Urinary bladder (tissue), 3 donors: ENCODE measurements at regions not wholly inside any gene's neighbourhood (a gene's known extent, or its start where the extent isn't known, plus 50 kb on each side); places are given as distances from the start of the nearest gene placed in this dataset.

ENCODE experiments used
- DNase-seq: peaks from one replicate; pipeline ENCODE4 v3.0.0-alpha.2; 2015; ENCODE audit errors: extremely low spot score
- H3K27ac ChIP-seq: one replicate; pipeline ENCODE4 v1.5.1; 2013; ENCODE audit warnings: low read depth, mild to moderate bottlenecking, moderate library complexity
- H3K36me3 ChIP-seq: one replicate; pipeline ENCODE4 v1.6.1; 2013; ENCODE audit warnings: mild to moderate bottlenecking, moderate library complexity; ENCODE audit not compliant: insufficient read depth
- H3K4me1 ChIP-seq: one replicate; pipeline ENCODE4 v1.6.1; 2013; ENCODE audit warnings: mild to moderate bottlenecking, moderate library complexity; ENCODE audit not compliant: insufficient read depth
- H3K4me3 ChIP-seq: one replicate; pipeline ENCODE4 v1.5.1; 2013; ENCODE audit warnings: low read depth, low read length
- WGBS: extraction: QIAGEN DNeasy Blood & Tissue Kit; methylation state at CpG from one replicate; pipeline ENCODE4 v1.1.7; 2013; 5-methylcytosine and 5-hydroxymethylcytosine counted together
- donor health status: healthy with polysubstance abuse.
- donor health status: healthy.

GRCh38 chr6:4378319-4378996 lies 243.1 kb upstream of the ECI2 start:
- Histone ChIP-seq H3K4me3 (no peak overlapping the region), H3K27ac (no peak overlapping the region)
- WGBS: 86% methylated on average over 12 of the region's 12 CpGs

GRCh38 chr6:4377603-4378002 lies 242.2 kb upstream of the ECI2 start:
- WGBS: 34% methylated on average over 3 of the region's 3 CpGs
- no peaks in the 10 kb centered on the region for H3K36me3 ChIP-seq
- no peak overlapping the region for H3K27ac ChIP-seq
- no peak for DNase-seq
- H3K4me3 ChIP-seq: no peak overlapping the region
- no peaks in the 10 kb centered on the region for H3K4me1 ChIP-seq

More at GRCh38 chr6:4378319-4378996, 243.1 kb upstream of the ECI2 start:
- Histone ChIP-seq H3K36me3 (no peaks in the 10 kb centered on the region), H3K4me1 (no peaks in the 10 kb centered on the region)
- DNase-seq: no peak

GRCh38 chr6:4374216-4374615 lies 238.8 kb upstream of the ECI2 start:
- Histone ChIP-seq H3K36me3 (no peaks in the 10 kb centered on the region), H3K4me3 (no peak overlapping the region), H3K27ac (no peak overlapping the region), H3K4me1 (no peaks in the 10 kb centered on the region)
- DNase-seq: no peak
- WGBS: 72% methylated on average over 7 of the region's 7 CpGs

- DNase-seq: no peak
- no peaks in the 10 kb centered on the region for H3K36me3 ChIP-seq
- no peak overlapping the region for H3K27ac ChIP-seq
- 96% methylated on average over 2 of the region's 2 CpGs for whole genome bisulfite sequencing
- H3K4me1 ChIP-seq: no peaks in the 10 kb centered on the region
- no peak overlapping the region for H3K4me3 ChIP-seq
Measured at GRCh38 chr6:4372866-4373265, 237.5 kb upstream of the ECI2 start.

GRCh38 chr6:4371207-4371921 lies 236.0 kb upstream of the ECI2 start:
- Histone ChIP-seq H3K27ac (no peak overlapping the region), H3K4me3 (no peak overlapping the region), H3K4me1 (no peaks in the 10 kb centered on the region), H3K36me3 (no peaks in the 10 kb centered on the region)
- DNase-seq: no peak
- WGBS: 50% methylated on average over 10 of the region's 10 CpGs

GRCh38 chr6:4370066-4370465 lies 234.7 kb upstream of the ECI2 start:
- H3K4me1 ChIP-seq: no peaks in the 10 kb centered on the region

GRCh38 chr6:4369616-4370015 lies 234.2 kb upstream of the ECI2 start:
- Histone ChIP-seq H3K4me1 (no peaks in the 10 kb centered on the region), H3K4me3 (no peak overlapping the region), H3K36me3 (no peaks in the 10 kb centered on the region), H3K27ac (no peak overlapping the region)
- 63% methylated on average over 4 of the region's 4 CpGs for WGBS
- no peak for DNase-seq

More at GRCh38 chr6:4370066-4370465, 234.7 kb upstream of the ECI2 start:
- H3K4me3 ChIP-seq: no peak overlapping the region
- 53% methylated on average over 3 of the region's 3 CpGs for WGBS
- H3K27ac ChIP-seq: no peak overlapping the region
- no peak for DNase-seq
- H3K36me3 ChIP-seq: no peaks in the 10 kb centered on the region

- no peaks in the 10 kb centered on the region for H3K36me3 ChIP-seq
- no peaks in the 10 kb centered on the region for H3K4me1 ChIP-seq
- no peak overlapping the region for H3K27ac ChIP-seq
- no peak overlapping the region for H3K4me3 ChIP-seq
- DNase-seq: no peak
Measured at GRCh38 chr6:4368649-4369048, 233.3 kb upstream of the ECI2 start.

GRCh38 chr6:4367643-4368042 lies 232.3 kb upstream of the ECI2 start:
- H3K36me3 ChIP-seq: no peaks in the 10 kb centered on the region
- H3K4me1 ChIP-seq: no peaks in the 10 kb centered on the region
- no peak overlapping the region for H3K27ac ChIP-seq
- WGBS: 71% methylated on average over 1 of the region's 1 CpG
- DNase-seq: no peak
- H3K4me3 ChIP-seq: no peak overlapping the region

- Histone ChIP-seq H3K36me3 (no peaks in the 10 kb centered on the region), H3K27ac (no peak overlapping the region), H3K4me3 (no peak overlapping the region), H3K4me1 (no peaks in the 10 kb centered on the region)
- WGBS: 86% methylated on average over 11 of the region's 11 CpGs
- no peak for DNase-seq
Measured at GRCh38 chr6:4366635-4367395, 231.4 kb upstream of the ECI2 start.

- no peaks in the 10 kb centered on the region for H3K4me1 ChIP-seq
- H3K36me3 ChIP-seq: no peaks in the 10 kb centered on the region
- H3K4me3 ChIP-seq: no peak overlapping the region
- H3K27ac ChIP-seq: no peak overlapping the region
- DNase-seq: no peak
- WGBS: 54% methylated on average over 3 of the region's 3 CpGs
Measured at GRCh38 chr6:4365686-4366085, 230.3 kb upstream of the ECI2 start.

- Histone ChIP-seq H3K4me3 (no peak overlapping the region), H3K27ac (no peak overlapping the region), H3K36me3 (no peaks in the 10 kb centered on the region), H3K4me1 (no peaks in the 10 kb centered on the region)
- no peak for DNase-seq
Measured at GRCh38 chr6:4364711-4365110, 229.3 kb upstream of the ECI2 start.

- Histone ChIP-seq H3K36me3 (no peaks in the 10 kb centered on the region), H3K4me3 (no peak overlapping the region), H3K4me1 (no peaks in the 10 kb centered on the region), H3K27ac (no peak overlapping the region)
- no peak for DNase-seq
Measured at GRCh38 chr6:4364172-4364571, 228.8 kb upstream of the ECI2 start.

- DNase-seq: no peak
- no peak overlapping the region for H3K27ac ChIP-seq
- no peak overlapping the region for H3K4me3 ChIP-seq
- H3K4me1 ChIP-seq: no peaks in the 10 kb centered on the region
- 77% methylated on average over 6 of the region's 6 CpGs for WGBS
- no peaks in the 10 kb centered on the region for H3K36me3 ChIP-seq
Measured at GRCh38 chr6:4363656-4364055, 228.3 kb upstream of the ECI2 start.
